ENCODE measurements at regions not wholly inside any gene's neighbourhood (a gene's known extent, or its start where the extent isn't known, plus 50 kb on each side); places are given as distances from the start of the nearest gene placed in this dataset.

DNA sequence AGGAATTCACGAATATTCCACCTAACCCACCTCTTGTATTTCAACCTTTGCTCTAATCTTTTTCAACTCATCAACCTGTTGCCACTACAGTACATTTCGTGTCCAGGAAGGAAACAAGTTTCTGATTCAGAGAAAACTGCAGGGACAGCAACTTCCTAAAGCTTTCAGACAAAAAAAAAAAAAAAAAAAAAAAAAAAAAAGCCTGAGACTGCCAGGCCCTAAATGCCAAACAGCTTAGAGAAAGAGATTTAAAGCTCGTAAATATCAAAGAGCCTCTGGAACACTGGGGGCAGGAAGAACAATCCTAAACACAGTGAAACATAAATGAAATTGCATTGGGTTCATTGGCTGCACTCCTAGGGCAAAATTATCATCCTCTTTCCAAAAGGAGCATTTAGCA is 411.2 kb upstream of the SPTLC3 start:
- Histone ChIP-seq H3K27me3 (ENCODE audit: control insufficient read depth, low read length) (no peaks in the 10 kb centered on the region), H3K9me3 (ENCODE audit: control insufficient read depth, insufficient read depth, low read length) (no peaks in the 10 kb centered on the region), H3K36me3 (ENCODE audit: control insufficient read depth, low read length) (no peaks in the 10 kb centered on the region), H3K27ac (ENCODE audit: low read depth, low read length) (no peak overlapping the region), H3K79me2 (ENCODE audit: control insufficient read depth, low read length) (no peaks in the 10 kb centered on the region), H3K4me1 (ENCODE audit: control insufficient read depth, low read length) (no peaks in the 10 kb centered on the region), H3K4me3 (ENCODE audit: low read length) (no peak overlapping the region), H3K4me2 (ENCODE audit: low read length) (no peak overlapping the region), H4K20me1 (ENCODE audit: control insufficient read depth, insufficient read depth, low read depth, low read length) (no peaks in the 10 kb centered on the region), H3K9me2 (replicated peaks; ENCODE audit: control insufficient read depth, low read length) (no peaks in the 10 kb centered on the region), H3F3A (ENCODE audit: control insufficient read depth, insufficient read depth) (no peaks in the 10 kb centered on the region)
- no peak for TF ChIP-seq EZH2phosphoT487 (IDR thresholded peaks at IDR 0.05; ENCODE audit: borderline replicate concordance, low read length)

DNA sequence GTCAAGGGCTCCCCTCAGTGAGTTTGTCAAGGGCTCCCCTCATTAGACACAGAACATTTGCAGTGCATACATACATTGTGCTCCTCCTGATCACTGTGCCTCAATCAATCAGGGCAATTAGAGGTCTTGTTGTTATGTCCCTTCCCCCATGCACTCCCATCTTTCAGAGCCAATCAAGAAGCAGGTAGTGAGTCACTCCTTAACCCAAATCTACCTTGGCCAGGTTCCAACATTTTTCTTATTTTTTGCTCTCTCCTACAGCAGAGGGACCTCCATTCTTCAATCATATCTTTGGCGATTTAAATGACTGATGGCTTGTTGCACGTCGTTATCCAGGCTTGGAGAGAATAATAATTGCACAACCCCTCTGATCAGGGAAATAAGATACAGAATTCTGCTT is 409.9 kb upstream of the SPTLC3 start:
- H3K4me3 ChIP-seq (ENCODE audit: low read length), result no peak overlapping the region
- H3K36me3 ChIP-seq (ENCODE audit: control insufficient read depth, low read length), result no peaks in the 10 kb centered on the region
- no peaks in the 10 kb centered on the region for H4K20me1 ChIP-seq (ENCODE audit: control insufficient read depth, insufficient read depth, low read depth, low read length)
- H3K9me3 ChIP-seq (ENCODE audit: control insufficient read depth, insufficient read depth, low read length), result no peaks in the 10 kb centered on the region
- TF ChIP-seq, protein P1, sequence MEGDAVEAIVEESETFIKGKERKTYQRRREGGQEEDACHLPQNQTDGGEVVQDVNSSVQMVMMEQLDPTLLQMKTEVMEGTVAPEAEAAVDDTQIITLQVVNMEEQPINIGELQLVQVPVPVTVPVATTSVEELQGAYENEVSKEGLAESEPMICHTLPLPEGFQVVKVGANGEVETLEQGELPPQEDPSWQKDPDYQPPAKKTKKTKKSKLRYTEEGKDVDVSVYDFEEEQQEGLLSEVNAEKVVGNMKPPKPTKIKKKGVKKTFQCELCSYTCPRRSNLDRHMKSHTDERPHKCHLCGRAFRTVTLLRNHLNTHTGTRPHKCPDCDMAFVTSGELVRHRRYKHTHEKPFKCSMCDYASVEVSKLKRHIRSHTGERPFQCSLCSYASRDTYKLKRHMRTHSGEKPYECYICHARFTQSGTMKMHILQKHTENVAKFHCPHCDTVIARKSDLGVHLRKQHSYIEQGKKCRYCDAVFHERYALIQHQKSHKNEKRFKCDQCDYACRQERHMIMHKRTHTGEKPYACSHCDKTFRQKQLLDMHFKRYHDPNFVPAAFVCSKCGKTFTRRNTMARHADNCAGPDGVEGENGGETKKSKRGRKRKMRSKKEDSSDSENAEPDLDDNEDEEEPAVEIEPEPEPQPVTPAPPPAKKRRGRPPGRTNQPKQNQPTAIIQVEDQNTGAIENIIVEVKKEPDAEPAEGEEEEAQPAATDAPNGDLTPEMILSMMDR (IDR thresholded peaks at IDR 0.05; ENCODE audit: low read depth, low read length, poor library complexity, severe bottlenecking), result no peak
- TF ChIP-seq EZH2phosphoT487 (IDR thresholded peaks at IDR 0.05; ENCODE audit: borderline replicate concordance, low read length), result no peak
- no peaks in the 10 kb centered on the region for H3K4me1 ChIP-seq (ENCODE audit: control insufficient read depth, low read length)
- no peaks in the 10 kb centered on the region for H3K79me2 ChIP-seq (ENCODE audit: control insufficient read depth, low read length)
- H3F3A ChIP-seq (ENCODE audit: control insufficient read depth, insufficient read depth), result no peaks in the 10 kb centered on the region
- H3K27ac ChIP-seq (ENCODE audit: low read depth, low read length), result no peak overlapping the region
- H3K4me2 ChIP-seq (ENCODE audit: low read length), result no peak overlapping the region
- H3K9me2 ChIP-seq (replicated peaks; ENCODE audit: control insufficient read depth, low read length), result no peaks in the 10 kb centered on the region
- no peaks in the 10 kb centered on the region for H3K27me3 ChIP-seq (ENCODE audit: control insufficient read depth, low read length)

DNA sequence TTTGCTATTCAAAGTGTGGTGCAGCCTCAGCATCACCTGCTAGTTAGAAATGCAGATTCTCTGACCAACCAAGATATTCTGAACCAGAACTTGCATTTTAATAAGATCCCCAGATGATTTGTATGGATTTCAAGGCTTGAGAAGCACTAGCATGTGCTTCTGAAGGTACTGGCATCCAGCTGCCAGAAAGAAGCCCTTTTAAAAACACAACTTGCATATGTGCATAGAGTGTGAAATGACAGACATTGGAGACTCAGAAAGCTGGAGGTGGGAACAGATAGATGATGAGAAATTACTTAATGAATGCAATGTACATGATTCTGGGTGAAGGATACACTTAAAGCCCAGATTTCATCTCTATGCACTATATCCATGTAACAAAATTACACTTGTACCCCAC is 409.3 kb upstream of the SPTLC3 start:
- no peaks in the 10 kb centered on the region for H3K9me2 ChIP-seq (replicated peaks; ENCODE audit: control insufficient read depth, low read length)

DNA sequence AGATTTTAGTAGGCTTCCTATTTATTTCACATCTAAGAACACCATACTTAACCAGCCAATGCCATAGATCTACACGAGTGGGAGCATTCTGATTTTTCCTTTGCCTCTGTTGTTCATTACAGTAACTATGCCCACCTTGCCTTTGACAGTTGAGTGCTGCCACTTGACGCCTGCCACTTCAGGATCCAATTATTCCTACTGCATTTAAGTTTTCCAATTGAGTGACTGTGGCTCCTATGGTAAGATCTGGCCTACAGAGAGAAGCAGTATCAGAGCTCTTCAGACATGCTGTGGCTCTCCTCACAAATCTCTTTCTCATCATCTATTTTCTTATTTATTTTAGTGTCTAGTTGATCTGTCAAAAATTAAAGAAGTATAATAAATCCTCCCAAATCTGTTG is 403.0 kb upstream of the SPTLC3 start:
- Histone ChIP-seq H3K36me3 (ENCODE audit: control insufficient read depth, low read length) (no peaks in the 10 kb centered on the region), H3K27me3 (ENCODE audit: control insufficient read depth, low read length) (no peaks in the 10 kb centered on the region), H4K20me1 (ENCODE audit: control insufficient read depth, insufficient read depth, low read depth, low read length) (no peaks in the 10 kb centered on the region), H3K4me1 (ENCODE audit: control insufficient read depth, low read length) (no peaks in the 10 kb centered on the region), H3K4me2 (ENCODE audit: low read length) (no peak overlapping the region), H3K79me2 (ENCODE audit: control insufficient read depth, low read length) (no peaks in the 10 kb centered on the region), H3K27ac (ENCODE audit: low read depth, low read length) (no peak overlapping the region), H3K9me2 (replicated peaks; ENCODE audit: control insufficient read depth, low read length) (no peaks in the 10 kb centered on the region), H3K4me3 (ENCODE audit: low read length) (no peak overlapping the region), H3F3A (ENCODE audit: control insufficient read depth, insufficient read depth) (no peaks in the 10 kb centered on the region), H3K9me3 (ENCODE audit: control insufficient read depth, insufficient read depth, low read length) (no peaks in the 10 kb centered on the region)
- no peak for TF ChIP-seq EZH2phosphoT487 (IDR thresholded peaks at IDR 0.05; ENCODE audit: borderline replicate concordance, low read length)
- TF ChIP-seq, protein P1 (IDR thresholded peaks at IDR 0.05; ENCODE audit: low read depth, low read length, poor library complexity, severe bottlenecking), result no peak

More for the DNA sequence above, 409.3 kb upstream of the SPTLC3 start:
- no peaks in the 10 kb centered on the region for H3K79me2 ChIP-seq (ENCODE audit: control insufficient read depth, low read length)
- TF ChIP-seq, protein P1 (IDR thresholded peaks at IDR 0.05; ENCODE audit: low read depth, low read length, poor library complexity, severe bottlenecking), result no peak
- TF ChIP-seq EZH2phosphoT487 (IDR thresholded peaks at IDR 0.05; ENCODE audit: borderline replicate concordance, low read length), result no peak
- no peaks in the 10 kb centered on the region for H3K36me3 ChIP-seq (ENCODE audit: control insufficient read depth, low read length)
- no peak overlapping the region for H3K27ac ChIP-seq (ENCODE audit: low read depth, low read length)
- no peaks in the 10 kb centered on the region for H3F3A ChIP-seq (ENCODE audit: control insufficient read depth, insufficient read depth)
- no peaks in the 10 kb centered on the region for H3K9me3 ChIP-seq (ENCODE audit: control insufficient read depth, insufficient read depth, low read length)
- no peak overlapping the region for H3K4me2 ChIP-seq (ENCODE audit: low read length)
- no peaks in the 10 kb centered on the region for H4K20me1 ChIP-seq (ENCODE audit: control insufficient read depth, insufficient read depth, low read depth, low read length)
- H3K4me1 ChIP-seq (ENCODE audit: control insufficient read depth, low read length), result no peaks in the 10 kb centered on the region
- no peaks in the 10 kb centered on the region for H3K27me3 ChIP-seq (ENCODE audit: control insufficient read depth, low read length)
- no peak overlapping the region for H3K4me3 ChIP-seq (ENCODE audit: low read length)

Data from DOHH2 (cell line).